ENCODE measurements at regions not wholly inside any gene's neighbourhood (a gene's known extent, or its start where the extent isn't known, plus 50 kb on each side); places are given as distances from the start of the nearest gene placed in this dataset.

- DNase-seq (ENCODE audit: low read depth, low spot score): no peak
- Histone ChIP-seq H2AFZ (ENCODE audit: low read depth, low read length, poor library complexity, severe bottlenecking) (no peak overlapping the region), H3K9me2 (ENCODE audit: insufficient read depth) (no peaks in the 10 kb centered on the region), H3K79me2 (ENCODE audit: insufficient read depth, low read length) (no peaks in the 10 kb centered on the region), H3K4me1 (ENCODE audit: control insufficient read depth in 1 of 2, insufficient read depth in 2 of 2, low read length in 2 of 2) (peaks cover 3 to 6% of the 10 kb centered on the region in 2 experiments; a peak in 1 of 4 replicates), H3K4me2 (ENCODE audit: low read length) (no peak overlapping the region), H3K9me3 (ENCODE audit: control insufficient read depth in 1 of 2, insufficient read depth in 1 of 2, low read depth in 1 of 2, low read length in 2 of 2) (no peaks in the 10 kb centered on the region), H3K4me3 (replicated peaks in 1 of 2; ENCODE audit: low read depth in 1 of 2, low read length in 2 of 2) (no peak overlapping the region), H4K20me1 (ENCODE audit: insufficient read depth) (no peaks in the 10 kb centered on the region), H3K36me3 (ENCODE audit: control insufficient read depth in 1 of 2, insufficient read depth in 2 of 2, low read length in 2 of 2) (no peaks in the 10 kb centered on the region), H3K9ac (ENCODE audit: low read length) (no peak overlapping the region), H3K27me3 (ENCODE audit: insufficient read depth, low read length) (no peaks in the 10 kb centered on the region), H3K27ac (ENCODE audit: low read depth, low read length) (no peak overlapping the region)
- RAD21 ChIA-PET (ENCODE audit: low non-redundant PET in 1 of 2, low total read pairs in 2 of 2, uncharacterized antibody in 2 of 2, unreplicated experiment in 2 of 2): no interaction called here
- intact Hi-C loops (cut with micrococcal nuclease): no loop called here
- no TSS peak for BruUV-seq (replicated peaks)
- no peak for TF ChIP-seq ATF3 (IDR thresholded peaks at IDR 0.05)
- TF ChIP-seq MAX (IDR thresholded peaks at IDR 0.05): no peak
- TF ChIP-seq RAD21 (IDR thresholded peaks at IDR 0.05; ENCODE audit: low read depth): no peak
- TF ChIP-seq JUND (IDR thresholded peaks at IDR 0.05): no peak
- TF ChIP-seq POLR2AphosphoS5 (IDR thresholded peaks at IDR 0.05; ENCODE audit: low read depth, low read length): no peak
- no peak for TF ChIP-seq CEBPB (IDR thresholded peaks at IDR 0.05; ENCODE audit: low read depth)
- no peak for TF ChIP-seq REST (IDR thresholded peaks at IDR 0.05; ENCODE audit: low read depth)
- TF ChIP-seq EZH2 (IDR thresholded peaks at IDR 0.05): no peak
- no peak for TF ChIP-seq SIN3A (IDR thresholded peaks at IDR 0.05; ENCODE audit: low read depth)
- TF ChIP-seq ZNF274 (IDR thresholded peaks at IDR 0.05; ENCODE audit: low read depth, low read length): no peak
- TF ChIP-seq ELF1 (IDR thresholded peaks at IDR 0.05; ENCODE audit: borderline replicate concordance, low read depth): no peak
- TF ChIP-seq CTCF (IDR thresholded peaks at IDR 0.05 in 2 of 3, conservative IDR thresholded peaks at IDR 0.05 in 1 of 3; ENCODE audit: borderline replicate concordance in 1 of 3, insufficient read depth in 1 of 3, low read depth in 2 of 3, low read length in 2 of 3): no peak
- TF ChIP-seq EZH2phosphoT487 (IDR thresholded peaks at IDR 0.05; ENCODE audit: borderline replicate concordance): no peak
- no peak for TF ChIP-seq POLR2A (IDR thresholded peaks at IDR 0.05; ENCODE audit: borderline replicate concordance, extremely low read depth, insufficient read depth, insufficient read length)
- CTCF ChIA-PET: no interaction called here
- no peak for ATAC-seq
- POLR2A ChIA-PET: no interaction called here
Observed at GRCh38 chr7:16975712-16976111, 93.9 kb upstream of the AGR3 start.

Data from HCT116 (cell line).